ENCODE measurements at regions not wholly inside any gene's neighbourhood (a gene's known extent, or its start where the extent isn't known, plus 50 kb on each side); places are given as distances from the start of the nearest gene placed in this dataset.
A peak's percentile ranks its signal among the peaks of the same experiment; 100 is the strongest.

DNA sequence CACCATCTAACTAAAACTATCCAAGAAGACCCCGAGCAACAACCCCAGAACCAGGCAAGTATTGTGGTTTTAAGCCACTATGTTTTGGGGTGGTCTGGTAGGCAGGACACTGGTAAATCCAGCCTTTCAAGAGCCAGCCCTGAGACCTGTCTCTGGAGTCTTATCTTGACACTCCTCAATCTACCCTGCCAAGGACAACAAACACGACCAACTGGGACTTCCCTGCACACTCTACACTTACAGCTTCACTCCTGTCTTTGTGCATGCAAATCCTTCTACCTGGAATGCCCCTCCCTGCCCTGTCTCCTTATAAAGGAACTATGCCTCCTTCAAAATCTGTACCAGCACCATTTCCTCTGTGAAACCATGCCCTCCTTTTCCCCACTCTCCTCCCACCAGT lies 107.3 kb downstream of the RPL27A start:
- no peak for DNase-seq
- no peak for ATAC-seq
- intact Hi-C loops (cut with DNase I): no loop called here

DNA sequence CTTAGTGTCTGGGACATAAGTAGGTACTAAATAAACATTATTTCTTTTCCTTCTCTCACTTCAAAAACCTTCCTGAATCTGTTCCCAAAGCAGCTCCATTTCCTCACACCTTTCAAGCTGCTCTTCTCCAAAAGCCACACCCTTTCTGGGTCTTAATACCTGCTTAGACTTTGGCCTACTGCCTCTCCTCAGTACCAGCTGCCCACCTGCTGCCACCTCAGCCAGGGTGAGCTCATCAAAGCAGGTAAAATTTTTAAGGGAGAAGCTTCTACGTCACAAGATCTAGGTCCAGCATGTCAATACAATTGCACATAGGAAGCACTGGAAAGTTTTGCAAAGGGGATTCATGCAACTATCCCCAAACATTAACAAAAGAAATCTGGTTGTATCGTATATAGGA lies 108.4 kb downstream of the RPL27A start:
- DNase-seq: no peak
- intact Hi-C loops (cut with DNase I): no loop called here
- no peak for ATAC-seq

DNA sequence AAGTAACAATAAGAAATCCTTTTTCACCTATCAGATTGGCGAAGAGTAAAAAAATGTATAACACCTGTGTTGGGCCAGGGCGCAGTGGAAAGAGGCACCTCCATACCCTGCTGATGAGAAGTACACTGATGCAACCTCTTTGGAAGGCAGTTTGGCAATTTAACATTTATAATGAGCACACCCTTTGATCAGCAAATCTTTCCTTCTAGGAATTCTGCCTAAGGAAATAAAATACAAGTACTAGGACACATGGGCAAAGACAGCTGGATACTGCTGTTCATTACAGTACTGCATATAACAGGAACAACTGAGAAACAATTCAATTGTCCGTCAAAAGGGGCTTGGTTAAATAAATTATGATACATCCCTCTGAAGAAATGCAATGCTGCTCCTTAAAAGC lies 110.1 kb downstream of the RPL27A start:
- ATAC-seq: peak in 1 of 2 donors; percentile 24
- no peak for DNase-seq
- intact Hi-C loops (cut with DNase I): no loop called here

DNA sequence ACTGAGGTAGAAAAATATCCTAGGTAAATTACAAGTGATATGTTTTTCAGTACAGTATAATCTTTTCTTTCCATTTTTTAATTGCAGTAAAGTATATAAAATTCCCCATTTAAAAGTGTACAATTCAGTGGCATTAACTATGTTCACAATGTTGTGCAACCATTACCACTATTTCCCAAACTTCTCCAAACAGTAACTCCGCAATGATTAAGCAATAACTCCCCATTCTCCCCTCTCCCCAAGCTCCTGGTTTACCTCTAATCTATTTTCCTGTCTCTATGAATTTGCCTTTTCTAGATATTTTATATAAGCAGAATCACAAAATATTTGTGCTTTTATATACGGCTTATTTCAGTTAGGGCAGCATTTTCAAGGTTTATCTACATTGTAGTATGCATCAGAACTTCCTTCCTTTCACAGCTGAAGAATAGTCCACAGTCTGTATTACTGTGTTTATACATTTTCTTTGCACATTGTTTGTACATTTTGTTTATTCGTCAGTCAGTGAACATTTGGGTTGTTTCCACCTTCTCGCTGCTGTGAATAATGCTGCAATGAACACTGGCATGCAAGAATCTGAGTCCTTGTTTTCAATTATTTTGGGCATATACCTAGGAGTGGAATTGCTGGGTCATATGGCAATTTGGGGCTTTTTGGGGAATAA lies 110.7 kb downstream of the RPL27A start:
- DNase-seq (no peak), ATAC-seq (no peak)
- intact Hi-C loops (cut with DNase I): no loop called here

DNA sequence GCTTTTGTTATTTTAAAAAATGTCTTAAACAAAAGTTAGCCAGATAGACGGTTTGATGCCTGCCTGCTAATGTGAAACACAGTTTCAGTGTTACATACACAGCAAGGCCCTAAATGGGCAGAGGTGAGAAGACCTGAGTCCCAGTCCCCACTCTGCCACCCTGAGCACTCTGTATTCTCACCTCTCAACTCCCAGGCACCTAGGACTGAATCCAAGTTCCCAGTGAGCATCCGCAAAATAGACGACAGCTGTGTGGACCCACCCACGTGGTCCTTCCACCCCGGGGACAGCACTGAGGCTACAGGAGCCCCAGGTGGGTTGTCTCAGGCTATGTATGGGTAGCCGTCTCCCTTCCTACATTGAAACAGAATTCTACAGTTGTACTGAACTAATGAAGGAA lies 111.5 kb downstream of the RPL27A start:
- intact Hi-C loops (cut with DNase I): no loop called here
- no peak for ATAC-seq
- no peak for DNase-seq

DNA sequence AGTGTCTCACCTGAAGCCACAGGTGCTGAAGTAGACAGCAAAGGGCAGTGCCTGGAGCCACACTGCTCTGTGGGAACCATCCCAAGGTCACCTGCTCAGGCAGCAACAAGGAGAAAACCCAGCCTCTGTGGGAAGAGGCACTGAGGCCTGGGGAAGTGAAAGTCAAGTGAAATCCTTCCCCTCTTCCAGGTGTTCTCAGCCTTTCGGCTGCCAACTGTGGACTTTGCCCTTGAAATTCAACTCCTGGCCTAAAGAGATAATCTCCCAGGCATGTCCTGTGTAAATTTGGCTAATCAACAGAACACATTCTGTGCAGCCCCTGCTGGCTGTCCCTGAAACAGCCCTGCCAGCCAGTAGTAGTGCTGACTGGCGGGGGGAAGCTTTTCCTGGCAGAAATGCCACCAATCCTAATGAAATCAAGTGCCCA lies 112.1 kb downstream of the RPL27A start:
- peak; percentile 73 to 80 for ATAC-seq
- DNase-seq: no peak
- intact Hi-C loops (cut with DNase I): no loop called here

DNA sequence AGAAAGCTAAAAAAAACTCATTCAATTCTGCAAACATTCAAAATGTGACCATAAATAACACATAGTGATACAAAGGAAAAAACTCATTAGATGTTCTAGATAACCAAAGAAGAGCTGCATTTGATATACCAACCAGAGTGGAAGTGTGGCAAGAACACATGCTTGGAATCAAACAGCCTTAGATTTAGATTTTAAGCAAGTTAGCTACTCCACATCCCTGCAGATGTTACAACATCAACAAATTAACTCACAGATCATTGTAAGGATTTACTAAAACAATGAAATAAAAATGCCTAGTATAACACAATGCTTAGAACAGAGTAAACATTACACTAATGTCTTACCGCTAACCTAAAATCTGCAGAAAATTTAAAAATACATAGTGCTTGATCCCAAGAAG lies 114.0 kb upstream of the AKIP1 start:
- no peak for DNase-seq

DNA sequence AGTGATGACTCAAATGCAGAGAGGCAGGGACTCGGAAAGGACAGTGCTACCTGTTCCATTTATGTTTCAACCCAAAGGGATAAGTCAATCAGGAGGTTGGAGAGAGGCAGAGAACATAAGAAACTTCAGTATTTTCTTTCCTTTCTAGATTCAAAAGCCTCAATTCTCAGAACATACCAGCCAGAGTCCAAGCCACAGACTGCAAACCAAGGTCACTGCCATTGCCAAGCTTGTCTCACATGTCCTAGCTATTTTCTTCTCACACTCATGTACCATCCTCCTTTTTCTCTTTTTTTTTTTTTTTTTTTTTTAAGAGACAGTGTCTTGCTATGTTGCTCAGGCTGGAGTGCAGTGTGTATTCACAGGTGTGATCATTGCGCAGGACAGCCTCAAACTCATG lies 111.7 kb upstream of the AKIP1 start:
- ATAC-seq (no peak), DNase-seq (no peak)
- intact Hi-C loops (cut with DNase I): no loop called here

More for the DNA sequence above, 114.0 kb upstream of the AKIP1 start:
- no peak for ATAC-seq
- intact Hi-C loops (cut with DNase I): no loop called here

DNA sequence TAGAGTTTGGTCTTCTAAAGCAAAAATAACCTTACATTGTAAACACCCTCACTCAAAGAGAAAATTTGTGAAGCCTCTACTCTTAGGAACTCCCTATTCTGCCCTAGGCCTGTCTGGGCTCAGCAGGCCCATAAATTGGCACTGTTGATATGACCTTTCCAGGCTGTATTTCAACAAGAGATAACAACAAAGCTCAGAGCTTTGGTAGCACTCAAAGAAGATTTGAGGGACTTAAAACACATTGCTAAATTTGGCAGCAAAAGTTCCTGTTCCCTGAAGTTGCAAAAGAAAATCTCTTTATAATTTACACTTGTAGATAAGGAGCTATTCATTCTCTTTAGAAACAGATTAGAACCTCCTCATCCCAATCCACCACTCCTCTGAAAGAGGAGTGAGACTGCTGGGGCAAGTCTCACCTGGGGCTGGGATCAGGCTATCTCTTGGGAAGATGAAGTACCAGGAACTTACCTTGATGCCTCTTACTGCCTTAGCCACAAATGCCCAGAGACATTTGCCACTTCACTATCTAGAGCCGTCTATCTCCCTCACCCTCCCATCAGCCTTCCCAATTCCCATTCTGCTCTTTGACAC lies 110.4 kb upstream of the AKIP1 start:
- DNase-seq (no peak), ATAC-seq (peak in 1 of 2 donors; percentile 42)
- intact Hi-C loops (cut with DNase I): no loop called here

DNA sequence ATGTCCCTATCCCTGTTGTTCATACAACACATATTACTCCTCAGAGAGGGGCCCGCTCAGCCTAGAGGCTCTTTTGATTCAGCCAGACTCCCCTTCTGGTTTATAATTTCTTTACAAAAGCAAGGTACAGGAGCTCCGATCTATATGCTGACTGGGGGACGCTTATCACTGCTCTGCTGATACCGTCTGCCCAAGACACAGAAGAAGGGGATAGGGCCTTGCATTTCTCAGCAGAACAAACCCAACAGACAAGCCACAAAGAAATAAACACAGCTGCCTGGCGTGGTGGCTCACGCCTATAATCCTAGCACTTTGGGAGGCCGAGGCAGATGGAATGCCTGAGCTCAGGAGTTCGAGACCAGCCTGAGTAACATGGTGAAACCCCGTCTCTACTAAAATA lies 109.9 kb upstream of the AKIP1 start:
- ATAC-seq: no peak
- intact Hi-C loops (cut with DNase I): no loop called here
- DNase-seq: no peak

DNA sequence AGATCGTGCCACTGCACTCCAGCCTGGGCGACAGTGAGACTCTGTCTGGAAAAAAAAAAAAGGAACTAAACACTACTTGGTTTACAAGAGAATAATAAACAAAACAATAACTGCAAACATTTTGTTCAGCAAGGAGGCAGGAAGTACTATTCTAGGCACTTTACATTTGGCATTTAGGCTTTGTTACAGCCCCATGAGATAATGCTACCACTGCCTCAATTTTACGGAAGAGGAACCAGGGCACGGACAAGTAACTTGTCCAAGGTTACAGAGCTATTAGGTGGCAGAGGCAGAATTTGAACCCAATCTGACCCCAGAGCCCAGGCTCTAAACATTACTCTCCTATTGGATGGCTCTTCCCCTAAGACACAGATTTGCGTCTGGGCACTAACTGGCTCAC lies 108.7 kb upstream of the AKIP1 start:
- DNase-seq (no peak), ATAC-seq (no peak)
- intact Hi-C loops (cut with DNase I): no loop called here

DNA sequence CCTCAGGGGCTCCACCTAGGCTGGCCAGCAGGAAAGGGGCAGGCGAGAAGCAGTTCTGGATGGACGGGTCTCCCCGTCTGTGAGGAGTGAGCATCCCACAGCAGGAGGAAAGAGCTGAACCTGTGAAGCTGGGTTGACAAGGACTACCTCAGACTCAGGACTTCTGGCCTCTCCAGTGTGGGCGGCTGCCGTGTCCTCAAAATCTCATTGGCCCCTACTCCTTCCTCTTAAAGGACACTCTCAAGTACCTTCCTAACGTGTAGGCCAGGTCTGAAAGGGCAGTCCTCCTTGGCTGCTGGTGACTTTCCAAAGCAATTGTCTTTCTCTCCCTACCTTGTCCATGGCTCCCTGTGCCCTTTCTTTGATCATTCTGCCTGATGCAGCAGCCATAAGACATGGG lies 107.0 kb upstream of the AKIP1 start:
- ATAC-seq: no peak
- intact Hi-C loops (cut with DNase I): no loop called here

DNA sequence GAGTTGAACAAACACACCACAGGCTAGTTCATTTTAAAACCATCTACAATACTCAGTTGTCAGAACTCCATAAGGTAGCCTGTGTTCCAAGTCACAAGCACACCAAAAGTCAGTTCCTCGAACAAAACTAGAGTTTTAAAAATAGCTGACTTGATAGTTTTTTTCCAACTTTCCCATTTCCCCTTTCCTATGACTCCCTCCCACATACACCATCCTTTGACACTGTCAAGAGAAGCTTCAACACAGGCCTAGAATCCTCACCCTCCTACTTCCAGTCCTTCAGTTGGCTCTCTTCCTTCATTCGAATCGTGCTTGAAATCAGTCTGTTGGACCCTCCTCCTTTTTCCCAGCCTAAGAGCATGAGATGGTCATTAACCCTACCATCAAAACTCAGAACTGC lies 105.7 kb upstream of the AKIP1 start:
- ATAC-seq (no peak), DNase-seq (no peak)
- intact Hi-C loops (cut with DNase I): loop anchor here in 1 of 2 donors (5.0 kb wide), 2 partner anchors 33 to 103 kb away; no protein-coding TSS in a partner anchor

More for the DNA sequence above, 107.0 kb upstream of the AKIP1 start:
- no peak for DNase-seq

DNA sequence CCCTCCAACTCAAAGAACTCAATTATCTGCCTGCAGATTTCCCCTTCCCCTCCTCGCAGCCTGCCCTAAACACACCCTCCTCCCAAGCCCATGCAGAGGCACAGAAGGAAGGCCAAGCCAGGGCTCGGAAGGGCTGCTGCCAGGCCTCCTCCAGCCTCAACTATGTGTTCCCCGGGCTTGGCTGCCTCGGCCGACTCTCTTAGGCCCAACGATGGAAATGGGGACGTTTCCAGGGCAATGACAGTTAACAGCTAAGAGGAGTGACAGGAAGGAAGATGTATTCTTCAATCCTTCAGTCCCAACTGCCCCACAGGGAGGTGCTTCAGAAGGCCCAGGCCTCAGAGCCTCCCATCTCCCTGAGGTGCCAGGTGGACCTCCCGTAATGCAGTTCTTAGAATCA lies 104.0 kb upstream of the AKIP1 start:
- DNase-seq: no peak
- intact Hi-C loops (cut with DNase I): loop anchor here in 1 of 2 donors (5.0 kb wide), 2 partner anchors 35 to 105 kb away; no protein-coding TSS in a partner anchor
- no peak for ATAC-seq

DNA sequence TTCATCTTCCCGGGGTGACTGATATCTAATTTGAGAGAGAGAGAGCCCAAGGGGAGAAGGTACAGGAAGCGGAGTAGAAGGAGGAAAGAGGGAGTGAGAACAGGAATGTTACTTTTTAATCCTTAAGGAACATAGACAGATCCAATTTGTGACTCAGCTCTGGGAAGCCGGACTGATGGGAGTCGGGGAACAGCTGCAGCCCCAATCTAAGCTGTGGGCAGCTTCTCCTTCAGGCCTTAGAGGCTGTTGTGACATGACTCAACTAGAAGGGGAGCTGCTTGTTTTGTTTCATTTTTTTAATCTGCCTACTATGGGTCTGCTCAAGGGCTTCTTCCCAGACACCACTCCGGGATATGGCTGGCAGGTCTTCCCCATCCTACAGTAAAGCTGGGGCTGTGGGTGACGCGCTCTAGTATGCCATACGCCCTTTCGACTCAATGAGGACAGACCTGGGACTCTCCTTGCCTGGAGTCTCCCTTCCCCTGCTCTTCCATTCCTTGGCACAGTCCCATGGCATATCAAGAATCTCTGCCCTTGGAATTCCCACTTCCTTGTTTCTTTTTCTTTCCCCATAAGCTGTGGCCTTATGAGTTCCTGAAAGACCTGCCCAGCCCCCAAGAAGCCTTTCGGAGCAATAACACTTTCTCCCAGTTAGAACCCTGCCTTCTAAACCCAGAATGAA lies 103.3 kb upstream of the AKIP1 start:
- intact Hi-C loops (cut with DNase I): loop anchor here in 1 of 2 donors (5.0 kb wide), 2 partner anchors 35 to 105 kb away; no protein-coding TSS in a partner anchor
- ATAC-seq (peak; percentile 35 to 68), DNase-seq (peak; percentile 49)

DNA sequence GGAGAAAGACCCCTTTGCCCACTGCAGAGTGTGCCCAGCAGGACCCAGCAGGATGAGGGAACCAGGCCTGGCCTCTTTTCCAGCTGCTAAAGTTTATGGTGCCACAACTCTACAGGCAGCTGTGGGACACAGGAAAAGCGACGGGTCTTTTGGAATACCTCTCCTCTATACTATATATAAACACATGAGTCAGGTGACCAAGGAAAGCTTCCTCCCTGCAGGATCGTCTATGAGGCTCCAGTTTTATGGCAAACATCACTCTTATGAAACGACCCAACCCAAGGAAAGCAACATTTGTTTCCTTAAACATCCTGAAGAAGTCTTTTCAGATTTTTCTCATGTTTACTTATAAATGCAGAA lies 102.8 kb upstream of the AKIP1 start:
- intact Hi-C loops (cut with DNase I): loop anchor here in 1 of 2 donors (5.0 kb wide), 2 partner anchors 36 to 106 kb away; no protein-coding TSS in a partner anchor
- DNase-seq (no peak), ATAC-seq (no peak)

DNA sequence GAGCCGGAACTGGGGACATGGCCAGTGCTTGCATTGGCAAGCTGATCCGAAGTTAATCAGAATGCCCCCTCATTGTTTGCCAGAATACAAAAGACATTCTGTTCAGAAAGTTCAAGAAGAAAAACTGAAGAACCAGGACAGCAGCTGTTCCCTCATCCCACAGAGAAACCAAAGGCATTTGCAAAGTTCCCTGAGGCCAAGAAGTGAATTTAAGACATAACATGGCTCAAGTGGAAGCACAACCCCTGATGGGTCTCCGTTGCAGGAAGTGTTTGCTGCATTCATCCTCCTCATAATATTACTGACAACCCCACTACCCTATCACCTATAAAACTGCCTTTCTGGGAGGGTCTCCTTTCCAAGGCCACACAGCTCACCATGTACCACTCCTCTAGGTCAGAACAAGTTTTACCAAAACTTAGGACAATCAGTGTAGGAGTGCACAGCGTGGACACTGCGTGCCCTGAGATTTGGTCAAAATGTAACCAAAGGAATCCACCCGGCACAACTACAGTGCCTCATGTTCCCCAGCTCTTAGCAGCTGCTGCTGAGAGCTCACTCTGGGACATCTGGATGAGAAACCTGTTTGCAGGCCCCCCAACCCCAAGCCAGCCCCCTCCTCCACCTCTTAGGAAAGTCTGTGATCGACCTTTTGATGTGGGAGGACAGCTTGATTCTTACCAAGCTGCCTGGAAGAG lies 101.6 kb upstream of the AKIP1 start:
- ATAC-seq: peak in 1 of 2 donors; percentile 5
- DNase-seq: no peak
- intact Hi-C loops (cut with DNase I): loop anchor here in 1 of 2 donors (5.0 kb wide), 2 partner anchors 37 to 107 kb away; no protein-coding TSS in a partner anchor

DNA sequence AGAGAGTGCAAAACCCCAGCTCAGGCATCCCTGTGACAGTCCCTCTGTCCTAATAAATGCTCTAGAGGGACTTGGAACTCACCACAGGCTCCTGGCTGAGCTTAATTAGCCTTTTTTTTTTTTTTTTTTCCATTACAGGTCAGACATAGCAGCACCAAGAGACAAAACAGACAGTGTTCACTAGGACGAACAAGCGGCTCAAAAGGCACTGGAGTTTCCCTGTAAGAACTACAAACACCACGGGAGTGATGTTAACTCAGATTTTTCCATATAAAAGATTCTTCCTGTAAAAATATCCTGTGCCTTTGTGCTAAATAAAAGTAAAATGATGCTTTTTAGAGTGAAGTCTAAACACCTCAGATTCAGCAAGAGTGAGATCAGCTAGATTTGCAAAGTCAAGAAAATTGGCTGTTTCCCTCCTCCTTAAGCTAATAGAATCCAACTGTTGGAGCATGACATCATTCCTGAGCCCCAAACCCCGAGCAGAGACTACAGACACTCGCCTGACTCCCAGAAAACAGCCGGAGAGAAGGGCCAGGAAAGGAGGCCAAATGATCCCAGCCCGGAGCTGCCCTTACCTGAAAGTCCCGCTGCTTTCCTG lies 101.0 kb upstream of the AKIP1 start:
- ATAC-seq: peak; percentile 13 to 15
- intact Hi-C loops (cut with DNase I): loop anchor here (2.0 to 5.0 kb wide), 4 partner anchors 38 to 123 kb away; no protein-coding TSS in a partner anchor

More for the DNA sequence above, 101.0 kb upstream of the AKIP1 start:
- no peak for DNase-seq

Data from left cardiac atrium (tissue), 4 donors.